ENCODE measurements at regions not wholly inside any gene's neighbourhood (a gene's known extent, or its start where the extent isn't known, plus 50 kb on each side); places are given as distances from the start of the nearest gene placed in this dataset.

- DNase-seq (ENCODE audit: low read depth, low spot score) (no peak), ATAC-seq (no peak)
- H3K27me3 ChIP-seq (ENCODE audit: control insufficient read depth, insufficient read depth, low read length), result no peaks in the 10 kb centered on the region
- intact Hi-C loops (cut with micrococcal nuclease; ENCODE audit: unreplicated experiment) (no loop called here), in situ Hi-C loops (cut with HindIII; ENCODE audit: low pct_unique_long_range_greater_than_20kb, low sequenced_read_pairs) (no loop called here)
- no peak for TF ChIP-seq POLR2AphosphoS5 (IDR thresholded peaks at IDR 0.05; ENCODE audit: low read depth, low read length)
- no peak for TF ChIP-seq SIN3A (IDR thresholded peaks at IDR 0.05; ENCODE audit: borderline replicate concordance, insufficient read depth, low read depth, low read length)
- no peak for TF ChIP-seq TCF7L2 (IDR thresholded peaks at IDR 0.05; ENCODE audit: low read depth, low read length)
- TF ChIP-seq REST (IDR thresholded peaks at IDR 0.05; ENCODE audit: insufficient read depth in 1 of 2, low read depth in 2 of 2, low read length in 1 of 2), result no peak
- no peak for TF ChIP-seq CTCF (IDR thresholded peaks at IDR 0.05)
- BruUV-seq (replicated peaks), result no TSS peak
- no peaks in the 10 kb centered on the region for H3K36me3 ChIP-seq (ENCODE audit: control insufficient read depth, insufficient read depth, low read length)
- POLR2A ChIA-PET, result no interaction called here
- no peaks in the 10 kb centered on the region for H3K4me1 ChIP-seq (ENCODE audit: control insufficient read depth, insufficient read depth, low read length)
- no peaks in the 10 kb centered on the region for H3K9me3 ChIP-seq (ENCODE audit: control insufficient read depth, insufficient read depth, low read depth, low read length)
- CTCF ChIA-PET, result no interaction called here
- no peak overlapping the region for H3K4me3 ChIP-seq (ENCODE audit: low read depth in 2 of 2, low read length in 2 of 2)
- H3K27ac ChIP-seq (ENCODE audit: low read length), result no peak overlapping the region
Measured at GRCh38 chr4:162682651-162683050, 484.0 kb downstream of the NAF1 start.

GRCh38 chr4:162681212-162681611 lies 485.5 kb downstream of the NAF1 start:
- no TSS peak for BruUV-seq (replicated peaks)
- DNase-seq (ENCODE audit: low read depth, low spot score) (no peak), ATAC-seq (no peak)
- H3K27ac ChIP-seq (ENCODE audit: low read length), result no peak overlapping the region
- H3K27me3 ChIP-seq (ENCODE audit: control insufficient read depth, insufficient read depth, low read length), result no peaks in the 10 kb centered on the region
- POLR2A ChIA-PET, result no interaction called here
- no peak overlapping the region for H3K4me3 ChIP-seq (ENCODE audit: low read depth in 2 of 2, low read length in 2 of 2)
- no peaks in the 10 kb centered on the region for H3K4me1 ChIP-seq (ENCODE audit: control insufficient read depth, insufficient read depth, low read length)
- CTCF ChIA-PET, result no interaction called here
- TF ChIP-seq SIN3A (IDR thresholded peaks at IDR 0.05; ENCODE audit: borderline replicate concordance, insufficient read depth, low read depth, low read length) (no peak), TCF7L2 (IDR thresholded peaks at IDR 0.05; ENCODE audit: low read depth, low read length) (no peak)
- no peaks in the 10 kb centered on the region for H3K36me3 ChIP-seq (ENCODE audit: control insufficient read depth, insufficient read depth, low read length)
- in situ Hi-C loops (cut with HindIII; ENCODE audit: low pct_unique_long_range_greater_than_20kb, low sequenced_read_pairs) (no loop called here), intact Hi-C loops (cut with micrococcal nuclease; ENCODE audit: unreplicated experiment) (no loop called here)
- no peaks in the 10 kb centered on the region for H3K9me3 ChIP-seq (ENCODE audit: control insufficient read depth, insufficient read depth, low read depth, low read length)

GRCh38 chr4:162675661-162676060 lies 491.0 kb downstream of the NAF1 start:
- intact Hi-C loops (cut with micrococcal nuclease; ENCODE audit: unreplicated experiment), result no loop called here
- Histone ChIP-seq H3K4me1 (ENCODE audit: control insufficient read depth, insufficient read depth, low read length) (no peaks in the 10 kb centered on the region), H3K4me3 (ENCODE audit: low read depth in 2 of 2, low read length in 2 of 2) (no peak overlapping the region), H3K36me3 (ENCODE audit: control insufficient read depth, insufficient read depth, low read length) (no peaks in the 10 kb centered on the region), H3K9me3 (ENCODE audit: control insufficient read depth, insufficient read depth, low read depth, low read length) (no peaks in the 10 kb centered on the region), H3K27me3 (ENCODE audit: control insufficient read depth, insufficient read depth, low read length) (no peaks in the 10 kb centered on the region), H3K27ac (ENCODE audit: low read length) (no peak overlapping the region)
- no peak for DNase-seq (ENCODE audit: low read depth, low spot score)
- ChIA-PET CTCF (no interaction called here), POLR2A (no interaction called here)
- TF ChIP-seq SIN3A (IDR thresholded peaks at IDR 0.05; ENCODE audit: borderline replicate concordance, insufficient read depth, low read depth, low read length) (no peak), TCF7L2 (IDR thresholded peaks at IDR 0.05; ENCODE audit: low read depth, low read length) (no peak), REST (IDR thresholded peaks at IDR 0.05; ENCODE audit: insufficient read depth in 1 of 2, low read depth in 2 of 2, low read length in 1 of 2) (no peak), POLR2AphosphoS5 (IDR thresholded peaks at IDR 0.05; ENCODE audit: low read depth, low read length) (no peak), CTCF (IDR thresholded peaks at IDR 0.05) (no peak)
- no peak for ATAC-seq
- in situ Hi-C loops (cut with HindIII; ENCODE audit: low pct_unique_long_range_greater_than_20kb, low sequenced_read_pairs), result no loop called here
- BruUV-seq (replicated peaks), result no TSS peak

All from Panc1 (cell line).